Hepatocyte (in vitro differentiated cells): ENCODE measurements at regions not wholly inside any gene's neighbourhood (a gene's known extent, or its start where the extent isn't known, plus 50 kb on each side); places are given as distances from the start of the nearest gene placed in this dataset.

Experiments used
- CTCF ChIP-seq: fragments of 200-600 bp; sonication (generic); IDR thresholded peaks from 2 replicates; pipeline ENCODE4 v1.5.1; 2016; ENCODE audit warnings: antibody characterized with exemption, mild to moderate bottlenecking; ENCODE audit not compliant: poor library complexity
- EZH2 ChIP-seq: fragments of 200-600 bp; sonication (generic); IDR thresholded peaks from 2 replicates; pipeline ENCODE4 v1.6.1; 2016; ENCODE audit warnings: antibody characterized with exemption, mild to moderate bottlenecking, borderline replicate concordance
- EZH2phosphoT487 ChIP-seq: fragments of 200-600 bp; sonication (generic); IDR thresholded peaks from one replicate; pipeline ENCODE4 v1.6.1; 2018; ENCODE audit warnings: antibody characterized with exemption, mild to moderate bottlenecking, low read depth, moderate library complexity; ENCODE audit not compliant: unreplicated experiment, severe bottlenecking

DNA sequence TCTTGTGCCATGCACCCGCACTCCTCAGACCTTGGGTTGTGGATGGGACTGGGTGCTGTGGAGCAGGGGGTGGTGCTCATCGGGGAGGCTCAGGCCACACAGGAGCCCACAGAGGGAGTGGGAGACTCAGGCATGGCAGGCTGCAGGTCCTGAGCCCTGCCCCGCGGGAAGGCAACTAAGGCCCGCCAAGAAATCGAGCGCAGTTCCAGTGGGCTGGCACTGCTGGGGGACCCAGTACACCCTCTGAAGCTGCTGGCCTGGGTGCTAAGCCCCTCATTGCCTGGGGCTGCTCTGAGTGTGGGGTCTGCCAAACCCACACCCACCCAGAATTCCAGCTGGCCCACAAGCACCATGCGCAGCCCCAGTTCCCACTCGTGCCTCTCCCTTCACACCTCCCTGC is 450.5 kb upstream of the FGF16 start:
- TF ChIP-seq CTCF (no peak), EZH2phosphoT487 (no peak), EZH2 (no peak)
